A673 (cell line): ENCODE measurements at regions not wholly inside any gene's neighbourhood (a gene's known extent, or its start where the extent isn't known, plus 50 kb on each side); places are given as distances from the start of the nearest gene placed in this dataset.

Experiments used
- BruUV-seq: library from RNA; stranded (reverse); fragments of 400-500 nt; replicated peaks from 2 replicates; lab custom pipeline; 2021; lab: Mats Ljungman, UMichigan
- CTCF ChIA-PET: fragments of 300-600 bp; sonication (Branson Sonifier 250); formaldehyde crosslinking; loops from one replicate; lab custom pipeline; 2022; ENCODE audit warnings: antibody characterized with exemption; lab: Charles Lee
- POLR2A ChIA-PET: fragments of 300-600 bp; sonication (Branson Sonifier 250); formaldehyde crosslinking; loops from one replicate; lab custom pipeline; 2022; ENCODE audit warnings: antibody characterized with exemption; ENCODE audit not compliant: low non-redundant PET; lab: Charles Lee
- DNase-seq: peaks from one replicate; pipeline ENCODE4 v3.0.0-alpha.2; 2015; ENCODE audit warnings: low spot score
- H3K27ac ChIP-seq: fragments of 200-600 bp; sonication (generic); 2 replicates; pipeline ENCODE4 v1.5.1; 2016; ENCODE audit warnings: mixed run types, low read depth, mild to moderate bottlenecking, mixed read lengths, antibody characterized with exemption, low read length; ENCODE audit not compliant: poor library complexity, severe bottlenecking
- H3K27me3 ChIP-seq: fragments of 200-600 bp; sonication (generic); replicated peaks from 2 replicates; pipeline ENCODE4 v1.6.1; 2017; ENCODE audit warnings: mixed run types, low read depth, mild to moderate bottlenecking, mixed read lengths, antibody characterized with exemption, low read length; ENCODE audit not compliant: insufficient read depth, poor library complexity
- H3K36me3 ChIP-seq: fragments of 200-600 bp; sonication (generic); 2 replicates; pipeline ENCODE4 v1.6.1; 2016; ENCODE audit warnings: mixed run types, mild to moderate bottlenecking, mixed read lengths, antibody characterized with exemption, low read length; ENCODE audit not compliant: insufficient read depth, poor library complexity, severe bottlenecking
- H3K4me1 ChIP-seq: fragments of 200-600 bp; sonication (generic); 2 replicates; pipeline ENCODE4 v1.6.1; 2017; ENCODE audit warnings: mixed run types, mild to moderate bottlenecking, mixed read lengths, antibody characterized with exemption, low read length; ENCODE audit not compliant: insufficient read depth, poor library complexity, severe bottlenecking
- H3K4me3 ChIP-seq: fragments of 200-600 bp; sonication (generic); 2 replicates; pipeline ENCODE4 v1.5.1; 2016; ENCODE audit warnings: low read depth, mixed run types, mild to moderate bottlenecking, mixed read lengths, low read length; ENCODE audit not compliant: poor library complexity, severe bottlenecking
- H3K9me3 ChIP-seq: fragments of 200-600 bp; sonication (generic); 2 replicates; pipeline ENCODE4 v1.6.1; 2016; ENCODE audit warnings: mixed run types, low read depth, mild to moderate bottlenecking, mixed read lengths, antibody characterized with exemption, low read length; ENCODE audit not compliant: poor library complexity, severe bottlenecking
- CTCF ChIP-seq: fragments of 300-800, 200-600 bp; sonication (generic); conservative IDR thresholded peaks from 2 replicates; pipeline ENCODE4 v1.5.1; 2017; ENCODE audit warnings: low read depth, mild to moderate bottlenecking, antibody characterized with exemption, low read length, moderate library complexity, mixed read lengths
- EZH2 ChIP-seq: fragments of 200-600 bp; sonication (generic); IDR thresholded peaks from 2 replicates; pipeline ENCODE4 v1.6.1; 2017; ENCODE audit warnings: borderline replicate concordance, low read depth, mild to moderate bottlenecking, mixed read lengths, antibody characterized with exemption, low read length; ENCODE audit not compliant: poor library complexity, severe bottlenecking
- intact Hi-C: fragments of 100-400 bp; cut with micrococcal nuclease; formaldehyde crosslinking; loops from one replicate; pipeline ENCODE4 v1.10.0; 2022; ENCODE audit not compliant: unreplicated experiment

GRCh38 chr4:140304346-140304745 is 69.1 kb upstream of the SCOC start:
- TF ChIP-seq CTCF, result no peak
- TF ChIP-seq EZH2, result no peak
- POLR2A ChIA-PET, result no interaction called here
- no peaks in the 10 kb centered on the region for H3K27me3 ChIP-seq
- H3K36me3 ChIP-seq, result no peaks in the 10 kb centered on the region
- no peak overlapping the region for H3K4me3 ChIP-seq
- H3K9me3 ChIP-seq, result no peaks in the 10 kb centered on the region
- CTCF ChIA-PET, result interaction anchor here (0.6 kb wide), 1 partner anchor 545 kb away, joined by 4 read pairs; no protein-coding TSS in a partner anchor
- no peaks in the 10 kb centered on the region for H3K4me1 ChIP-seq
- no peak for DNase-seq
- intact Hi-C loops, result no loop called here
- H3K27ac ChIP-seq, result no peak overlapping the region
- no TSS peak for BruUV-seq

- Histone ChIP-seq H3K4me3 (no peak overlapping the region), H3K9me3 (no peaks in the 10 kb centered on the region), H3K27ac (no peak overlapping the region), H3K36me3 (no peaks in the 10 kb centered on the region), H3K27me3 (no peaks in the 10 kb centered on the region), H3K4me1 (no peaks in the 10 kb centered on the region)
- ChIA-PET POLR2A (no interaction called here), CTCF (no interaction called here)
- TF ChIP-seq EZH2 (no peak), CTCF (no peak)
- no peak for DNase-seq
- no TSS peak for BruUV-seq
- intact Hi-C loops, result no loop called here
These were observed 71.1 kb upstream of the SCOC start for GRCh38 chr4:140302151-140302859.

GRCh38 chr4:140300271-140300970 is 73.0 kb upstream of the SCOC start:
- H3K27ac ChIP-seq, result no peak overlapping the region
- ChIA-PET POLR2A (no interaction called here), CTCF (no interaction called here)
- no peak for TF ChIP-seq EZH2
- TF ChIP-seq CTCF, result no peak
- BruUV-seq, result no TSS peak
- peaks cover 4% of the 10 kb centered on the region for H3K4me1 ChIP-seq
- no peaks in the 10 kb centered on the region for H3K36me3 ChIP-seq
- DNase-seq, result peak; percentile 15
- no peaks in the 10 kb centered on the region for H3K9me3 ChIP-seq
- H3K4me3 ChIP-seq, result no peak overlapping the region
- no peaks in the 10 kb centered on the region for H3K27me3 ChIP-seq
- intact Hi-C loops, result no loop called here
